ENCODE measurements at regions not wholly inside any gene's neighbourhood (a gene's known extent, or its start where the extent isn't known, plus 50 kb on each side); places are given as distances from the start of the nearest gene placed in this dataset.

- TF ChIP-seq CTCF (conservative IDR thresholded peaks at IDR 0.05 in 1 of 2, IDR thresholded peaks at IDR 0.05 in 1 of 2; ENCODE audit: extremely low read depth in 1 of 2, insufficient read depth in 1 of 2, low read depth in 1 of 2, low read length in 2 of 2) = no peak
- no peak for TF ChIP-seq EZH2 (IDR thresholded peaks at IDR 0.05; ENCODE audit: borderline replicate concordance, low read length)
These were observed 120.1 kb upstream of the LRRC4C start for GRCh38 chr11:41579546-41579945.
